HepG2 (cell line): ENCODE measurements at regions not wholly inside any gene's neighbourhood (a gene's known extent, or its start where the extent isn't known, plus 50 kb on each side); places are given as distances from the start of the nearest gene placed in this dataset.
A peak's percentile ranks its signal among the peaks of the same experiment; 100 is the strongest.

Experiments used
- CHD2 ChIP-seq: IDR thresholded peaks from 2 replicates; pipeline ENCODE4 v1.6.1; 2011; ENCODE audit warnings: low read depth, low read length, improper control_type of control experiment
- FOSL1 ChIP-seq: sonication (generic); formaldehyde crosslinking; IDR thresholded peaks from 2 replicates; pipeline ENCODE4 v1.9.0; 2021; ENCODE audit warnings: missing genetic modification reagents, borderline replicate concordance
- GLI4 ChIP-seq: sonication (generic); formaldehyde crosslinking; IDR thresholded peaks from 2 replicates; pipeline ENCODE4 v1.5.1; 2020; ENCODE audit warnings: missing genetic modification reagents, mild to moderate bottlenecking, moderate library complexity, borderline replicate concordance
- HOXD1 ChIP-seq: sonication (generic); formaldehyde crosslinking; IDR thresholded peaks from 2 replicates; pipeline ENCODE4 v1.5.0; 2020; ENCODE audit warnings: missing genetic modification reagents
- JUN ChIP-seq: sonication (generic); formaldehyde crosslinking; IDR thresholded peaks from 2 replicates; pipeline ENCODE4 v1.4.0; 2020; ENCODE audit warnings: mild to moderate bottlenecking, missing genetic modification reagents
- MAFK ChIP-seq, 2 experiments: IDR thresholded peaks in 1 of 2; conservative IDR thresholded peaks in 1 of 2; 2 replicates each; pipeline ENCODE4 v1.6.1; 2011; ENCODE audit warnings: improper control_type of control experiment in 2 of 2, low read length in 2 of 2
- MXD4 ChIP-seq: IDR thresholded peaks from 2 replicates; pipeline ENCODE4 v1.6.1; 2016; ENCODE audit warnings: mild to moderate bottlenecking, missing biosample characterization, missing genetic modification reagents
- NFAT5 ChIP-seq: sonication (generic); formaldehyde crosslinking; IDR thresholded peaks from 2 replicates; pipeline ENCODE4 v1.4.0; 2020; ENCODE audit warnings: missing genetic modification reagents
- NFE2L1 ChIP-seq: sonication (generic); formaldehyde crosslinking; IDR thresholded peaks from 2 replicates; pipeline ENCODE4 v1.4.0; 2020; ENCODE audit warnings: missing genetic modification reagents, mild to moderate bottlenecking, borderline replicate concordance
- NR2F6 ChIP-seq, 2 experiments: IDR thresholded peaks; 2 replicates each; pipeline ENCODE4 v1.6.1; 2016; ENCODE audit warnings: antibody characterized with exemption in 1 of 2, mild to moderate bottlenecking in 1 of 2
- RARA ChIP-seq: IDR thresholded peaks from 2 replicates; pipeline ENCODE4 v1.6.1; 2016; ENCODE audit warnings: missing genetic modification reagents, missing compliant biosample characterization
- SETDB1 ChIP-seq: sonication (generic); formaldehyde crosslinking; IDR thresholded peaks from 2 replicates; pipeline ENCODE4 v1.5.1; 2020; ENCODE audit warnings: missing genetic modification reagents, mild to moderate bottlenecking, borderline replicate concordance
- SP2 ChIP-seq: sonication (generic); formaldehyde crosslinking; IDR thresholded peaks from 2 replicates; pipeline ENCODE4 v1.5.1; 2020; ENCODE audit warnings: mild to moderate bottlenecking, missing genetic modification reagents
- ZFP90 ChIP-seq: sonication (generic); formaldehyde crosslinking; IDR thresholded peaks from 2 replicates; pipeline ENCODE4 v1.8.0; 2022; ENCODE audit warnings: missing genetic modification reagents, mild to moderate bottlenecking, inconsistent platforms, borderline replicate concordance
- ZFY ChIP-seq: sonication (generic); formaldehyde crosslinking; IDR thresholded peaks from 2 replicates; pipeline ENCODE4 v1.4.0; 2020; ENCODE audit warnings: missing genetic modification reagents
- ZNF20 ChIP-seq: sonication (generic); formaldehyde crosslinking; IDR thresholded peaks from 2 replicates; pipeline ENCODE4 v1.4.0; 2020; ENCODE audit warnings: mild to moderate bottlenecking, moderate library complexity, missing genetic modification reagents
- ZNF24 ChIP-seq: fragments of 450-650 bp; IDR thresholded peaks from 2 replicates; pipeline ENCODE4 v1.6.1; 2017; ENCODE audit warnings: antibody characterized with exemption, mild to moderate bottlenecking
- ZNF292 ChIP-seq: sonication (generic); formaldehyde crosslinking; IDR thresholded peaks from 2 replicates; pipeline ENCODE4 v1.8.1; 2022; ENCODE audit warnings: mild to moderate bottlenecking, low read depth, missing genetic modification reagents, borderline replicate concordance
- ZNF761 ChIP-seq: sonication (generic); formaldehyde crosslinking; conservative IDR thresholded peaks from 2 replicates; pipeline ENCODE4 v1.4.0; 2020; ENCODE audit warnings: mild to moderate bottlenecking, missing genetic modification reagents
- TF ChIP-seq, protein P1 (sequence below): sonication (generic); formaldehyde crosslinking; IDR thresholded peaks from 2 replicates; pipeline ENCODE4 v1.4.0; 2020; ENCODE audit warnings: missing genetic modification reagents
- TF ChIP-seq, protein P2 (sequence below): sonication (generic); formaldehyde crosslinking; IDR thresholded peaks from 2 replicates; pipeline ENCODE4 v1.4.0; 2020; ENCODE audit warnings: missing genetic modification reagents, borderline replicate concordance

DNA sequence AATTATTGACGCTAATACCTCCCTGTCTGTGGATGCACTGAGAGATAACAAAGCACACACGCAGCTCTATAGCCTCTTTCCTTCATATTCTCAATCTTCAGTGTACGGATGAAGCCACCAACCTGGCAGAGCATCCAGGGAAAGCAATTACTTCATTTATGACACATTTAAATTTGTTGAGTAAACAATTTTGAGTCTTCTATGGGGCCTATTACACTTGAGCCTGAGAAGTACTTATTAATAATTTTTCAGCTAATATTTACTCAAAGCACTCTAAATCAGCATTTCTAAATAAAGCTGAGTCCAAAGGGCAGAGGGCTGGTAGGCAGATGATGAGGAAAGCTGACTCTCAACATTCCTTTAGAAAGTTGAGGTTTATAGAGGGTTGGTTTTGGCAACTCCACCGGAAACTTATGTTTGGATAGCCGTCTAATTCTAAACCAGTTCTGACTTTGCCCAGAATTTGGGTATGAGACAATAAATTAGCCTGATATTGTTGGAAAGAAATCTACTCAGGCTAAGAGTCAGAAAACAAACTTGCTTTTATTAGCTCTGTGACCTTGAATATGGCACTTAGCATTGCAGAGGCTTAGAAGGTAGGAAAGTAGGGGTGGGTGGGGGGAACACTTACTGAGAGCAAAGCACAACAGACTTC lies 643.5 kb downstream of the CDH11 start (continued):
- TF ChIP-seq ZFY (CRISPR knock-in tag) = no peak
- TF ChIP-seq NR2F6 (IDR thresholded peaks at IDR 0.05) = 0 out of 2 replicates have a peak, but pooled peaks have one; percentile 13
- no peak for TF ChIP-seq NR2F6 (CRISPR knock-in tag; IDR thresholded peaks at IDR 0.05)
- no peak for TF ChIP-seq ZNF24
- no peak for TF ChIP-seq ZNF292 (CRISPR knock-in tag)
- TF ChIP-seq ZFP90 (CRISPR knock-in tag) = no peak
- TF ChIP-seq SP2 (CRISPR knock-in tag) = no peak
- no peak for TF ChIP-seq FOSL1
- no peak for TF ChIP-seq NFE2L1 (CRISPR knock-in tag)
- TF ChIP-seq NFAT5 (CRISPR knock-in tag) = no peak
- TF ChIP-seq GLI4 (CRISPR knock-in tag) = no peak
- TF ChIP-seq HOXD1 (CRISPR knock-in tag) = no peak
- TF ChIP-seq JUN (CRISPR knock-in tag) = no peak
- no peak for TF ChIP-seq SETDB1 (CRISPR knock-in tag)
- no peak for TF ChIP-seq CHD2
- TF ChIP-seq, protein P1, sequence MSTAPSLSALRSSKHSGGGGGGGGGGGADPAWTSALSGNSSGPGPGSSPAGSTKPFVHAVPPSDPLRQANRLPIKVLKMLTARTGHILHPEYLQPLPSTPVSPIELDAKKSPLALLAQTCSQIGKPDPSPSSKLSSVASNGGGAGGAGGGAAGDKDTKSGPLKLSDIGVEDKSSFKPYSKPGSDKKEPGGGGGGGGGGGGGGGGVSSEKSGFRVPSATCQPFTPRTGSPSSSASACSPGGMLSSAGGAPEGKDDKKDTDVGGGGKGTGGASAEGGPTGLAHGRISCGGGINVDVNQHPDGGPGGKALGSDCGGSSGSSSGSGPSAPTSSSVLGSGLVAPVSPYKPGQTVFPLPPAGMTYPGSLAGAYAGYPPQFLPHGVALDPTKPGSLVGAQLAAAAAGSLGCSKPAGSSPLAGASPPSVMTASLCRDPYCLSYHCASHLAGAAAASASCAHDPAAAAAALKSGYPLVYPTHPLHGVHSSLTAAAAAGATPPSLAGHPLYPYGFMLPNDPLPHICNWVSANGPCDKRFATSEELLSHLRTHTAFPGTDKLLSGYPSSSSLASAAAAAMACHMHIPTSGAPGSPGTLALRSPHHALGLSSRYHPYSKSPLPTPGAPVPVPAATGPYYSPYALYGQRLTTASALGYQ (CRISPR knock-in tag) = peak; percentile 80; the same call in 1 of the 2 replicates
- TF ChIP-seq, protein P2, sequence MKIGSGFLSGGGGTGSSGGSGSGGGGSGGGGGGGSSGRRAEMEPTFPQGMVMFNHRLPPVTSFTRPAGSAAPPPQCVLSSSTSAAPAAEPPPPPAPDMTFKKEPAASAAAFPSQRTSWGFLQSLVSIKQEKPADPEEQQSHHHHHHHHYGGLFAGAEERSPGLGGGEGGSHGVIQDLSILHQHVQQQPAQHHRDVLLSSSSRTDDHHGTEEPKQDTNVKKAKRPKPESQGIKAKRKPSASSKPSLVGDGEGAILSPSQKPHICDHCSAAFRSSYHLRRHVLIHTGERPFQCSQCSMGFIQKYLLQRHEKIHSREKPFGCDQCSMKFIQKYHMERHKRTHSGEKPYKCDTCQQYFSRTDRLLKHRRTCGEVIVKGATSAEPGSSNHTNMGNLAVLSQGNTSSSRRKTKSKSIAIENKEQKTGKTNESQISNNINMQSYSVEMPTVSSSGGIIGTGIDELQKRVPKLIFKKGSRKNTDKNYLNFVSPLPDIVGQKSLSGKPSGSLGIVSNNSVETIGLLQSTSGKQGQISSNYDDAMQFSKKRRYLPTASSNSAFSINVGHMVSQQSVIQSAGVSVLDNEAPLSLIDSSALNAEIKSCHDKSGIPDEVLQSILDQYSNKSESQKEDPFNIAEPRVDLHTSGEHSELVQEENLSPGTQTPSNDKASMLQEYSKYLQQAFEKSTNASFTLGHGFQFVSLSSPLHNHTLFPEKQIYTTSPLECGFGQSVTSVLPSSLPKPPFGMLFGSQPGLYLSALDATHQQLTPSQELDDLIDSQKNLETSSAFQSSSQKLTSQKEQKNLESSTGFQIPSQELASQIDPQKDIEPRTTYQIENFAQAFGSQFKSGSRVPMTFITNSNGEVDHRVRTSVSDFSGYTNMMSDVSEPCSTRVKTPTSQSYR (CRISPR knock-in tag) = no peak
- TF ChIP-seq RARA (CRISPR knock-in tag) = no peak
- peak; percentile 54 to 78; a peak in 3 of 4 replicates for TF ChIP-seq MAFK (conservative IDR thresholded peaks at IDR 0.05 in 1 of 2, IDR thresholded peaks at IDR 0.05 in 1 of 2; ENCODE audit: low read length in 2 of 2)
- TF ChIP-seq ZNF20 (CRISPR knock-in tag) = 0 out of 2 replicates have a peak, but pooled peaks have one; percentile 59
- TF ChIP-seq ZNF761 (CRISPR knock-in tag) = no peak
- no peak for TF ChIP-seq MXD4 (CRISPR knock-in tag)
